Fibroblast of skin of left biceps (primary cell): ENCODE measurements at regions not wholly inside any gene's neighbourhood (a gene's known extent, or its start where the extent isn't known, plus 50 kb on each side); places are given as distances from the start of the nearest gene placed in this dataset.

ENCODE experiments used
- DNase-seq, 2 experiments: peaks; one replicate each; pipeline ENCODE4 v3.0.0-alpha.2; 2013; ENCODE audit warnings: low read depth in 2 of 2

DNA sequence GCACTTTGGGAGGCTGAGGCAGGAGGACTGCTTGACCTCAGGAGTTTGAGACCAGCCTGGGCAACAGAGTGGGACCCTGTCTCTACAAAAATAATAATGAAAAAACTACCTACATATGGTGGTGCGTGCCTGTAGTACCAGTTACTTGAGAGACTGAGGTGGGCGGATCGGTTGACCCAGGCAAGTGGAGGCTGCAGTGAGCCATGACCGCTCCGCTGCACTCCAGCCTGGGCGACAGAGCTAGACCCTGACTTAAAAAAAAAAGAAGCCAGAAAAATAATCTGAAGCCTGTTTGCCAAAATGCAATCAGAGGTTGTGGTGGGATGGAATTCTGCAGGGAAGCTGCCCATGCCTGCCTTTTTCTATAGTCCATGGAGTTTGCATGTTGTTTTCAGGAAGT, 50.4 kb upstream of the GGTA1 start:
- no peak for DNase-seq

- DNase-seq, result peak in 1 of 2 experiments; percentile 13
Observed at GRCh38 chr9:121550569-121551512, 51.2 kb upstream of the GGTA1 start.

DNA sequence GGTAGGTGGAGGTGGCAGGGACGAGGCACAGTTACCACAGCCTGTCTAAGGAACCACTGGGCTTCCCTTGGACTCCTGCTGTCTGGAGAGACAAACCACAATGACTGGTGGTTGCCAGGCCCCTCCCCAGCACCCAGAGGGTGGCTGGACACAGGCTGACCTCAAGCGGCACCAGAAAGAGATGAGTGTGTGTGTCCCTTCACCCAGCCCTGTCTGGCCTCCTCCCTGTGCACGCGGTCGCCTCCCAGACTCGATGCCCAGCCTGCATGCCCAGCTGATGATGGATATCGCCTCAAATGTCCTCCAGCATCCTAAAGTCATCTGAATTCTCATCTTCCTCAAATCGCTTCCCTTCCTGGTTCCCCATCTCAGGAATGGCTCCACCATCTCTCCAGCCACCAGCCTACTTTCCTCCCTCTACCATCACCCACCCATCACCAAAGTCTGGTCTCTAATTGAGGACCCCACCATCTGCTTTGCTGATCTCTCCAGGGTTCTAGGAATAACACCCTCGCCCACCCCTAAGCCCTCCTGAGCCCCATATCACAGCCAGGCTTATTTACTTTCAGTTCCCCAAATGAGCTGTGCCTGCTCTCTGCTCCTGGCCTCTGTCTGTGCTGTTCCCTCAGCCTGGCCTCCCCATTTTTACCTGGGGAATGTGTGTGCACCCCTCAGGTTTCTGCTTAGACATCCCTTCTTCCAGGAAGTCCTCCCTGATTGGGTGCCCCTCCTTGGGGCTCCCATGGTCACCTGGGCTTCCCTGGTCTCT, 52.5 kb upstream of the GGTA1 start:
- DNase-seq, result no peak

- no peak for DNase-seq
Observed at GRCh38 chr9:121556082-121556481, 56.4 kb upstream of the GGTA1 start.

- DNase-seq, result peak; percentile 95 to 96
Observed at GRCh38 chr9:121556580-121556979, 56.9 kb upstream of the GGTA1 start.

GRCh38 chr9:121557581-121558447, 58.2 kb upstream of the GGTA1 start:
- DNase-seq, result peak; percentile 63 to 70

GRCh38 chr9:121558473-121558872, 58.8 kb upstream of the GGTA1 start:
- no peak for DNase-seq

- DNase-seq, result no peak
Observed at GRCh38 chr9:121559183-121559582, 59.5 kb upstream of the GGTA1 start.

- no peak for DNase-seq
Observed at GRCh38 chr9:121560921-121561320, 61.3 kb upstream of the GGTA1 start.

GRCh38 chr9:121561385-121562222, 62.0 kb upstream of the GGTA1 start:
- DNase-seq, result no peak

GRCh38 chr9:121562301-121562700, 62.7 kb upstream of the GGTA1 start:
- DNase-seq, result no peak

DNA sequence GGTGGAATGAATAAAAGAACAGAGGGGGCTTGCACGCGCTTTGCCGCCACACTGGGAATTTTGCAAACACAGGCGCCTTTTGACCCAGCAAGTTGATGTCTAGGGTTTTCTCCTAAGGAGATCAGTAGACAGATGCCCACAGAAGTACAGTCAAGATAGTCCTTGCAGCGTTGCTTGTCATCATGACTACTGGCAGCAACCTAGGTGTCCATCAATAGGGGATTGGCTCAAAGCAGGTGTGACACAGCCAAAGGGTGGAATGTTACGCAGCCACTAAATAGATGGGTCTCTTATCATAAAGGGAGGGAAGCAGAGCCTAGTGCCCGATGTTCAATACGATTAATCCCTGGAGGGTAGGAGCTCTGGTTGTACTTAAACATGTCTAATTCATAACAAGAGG, 63.8 kb upstream of the GGTA1 start:
- no peak for DNase-seq

DNA sequence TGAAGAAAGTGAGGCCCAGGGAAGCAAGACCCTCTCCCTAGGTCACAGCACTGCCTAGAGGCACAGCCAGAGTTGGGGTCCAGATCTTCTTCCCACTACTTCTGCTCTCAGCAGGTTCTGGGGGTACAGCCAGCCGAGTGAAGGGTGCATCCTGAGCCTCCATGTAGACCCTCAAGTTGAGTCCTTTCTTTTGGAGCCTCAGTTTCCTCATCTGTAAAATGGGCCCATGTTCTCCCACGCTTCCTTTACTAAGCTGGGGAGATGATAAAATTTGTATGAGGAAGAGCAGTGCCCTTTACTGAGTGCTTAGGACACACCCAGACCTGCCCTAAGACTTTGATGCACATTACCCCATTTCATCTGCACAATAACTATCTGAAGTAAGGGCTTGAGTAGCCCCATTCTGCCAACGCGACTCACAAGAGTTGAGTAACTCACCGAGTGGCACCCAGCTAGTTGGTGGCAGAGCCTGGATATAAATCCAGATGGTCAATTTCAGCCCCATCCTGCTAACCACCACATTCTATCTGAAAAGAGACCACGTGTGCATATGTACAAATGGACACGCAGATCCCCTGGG, 64.3 kb upstream of the GGTA1 start:
- no peak for DNase-seq

DNA sequence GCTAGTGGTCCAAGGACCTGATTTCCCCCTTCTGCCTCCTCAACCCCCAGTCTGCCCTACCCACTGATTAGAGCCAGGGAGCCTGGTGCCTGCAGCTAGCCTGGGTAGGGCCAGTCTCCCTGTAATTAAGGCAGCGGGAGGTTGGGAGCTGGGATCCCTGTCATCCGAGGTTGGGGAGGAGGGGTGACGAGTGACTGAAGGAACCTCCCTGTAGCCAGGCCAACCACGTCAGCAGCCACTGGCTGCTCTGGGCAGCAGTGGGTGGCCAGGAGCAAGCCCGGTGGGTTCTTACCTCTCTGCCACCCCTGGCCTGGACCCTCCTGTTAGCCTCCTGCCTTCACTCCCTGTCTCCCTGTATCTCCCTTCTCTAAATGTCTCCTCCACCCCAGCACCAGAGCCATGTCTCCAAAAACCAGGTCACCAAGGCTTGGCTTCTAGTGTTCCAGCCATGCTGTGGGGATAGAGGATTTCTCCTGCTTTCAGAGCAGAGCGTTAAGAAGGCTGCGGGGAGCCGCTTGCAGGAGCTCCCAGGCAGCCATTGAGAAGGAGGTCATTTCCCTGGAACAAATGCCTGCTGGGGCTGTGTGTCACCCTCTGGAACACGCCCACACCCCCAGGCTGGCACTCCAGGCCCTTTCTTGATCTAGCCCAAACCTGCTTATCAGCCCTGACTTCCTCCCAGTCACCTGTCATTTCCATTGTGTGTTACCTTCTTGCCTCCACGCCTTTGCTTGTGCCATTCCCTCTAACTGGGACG, 65.0 kb upstream of the GGTA1 start:
- no peak for DNase-seq

DNA sequence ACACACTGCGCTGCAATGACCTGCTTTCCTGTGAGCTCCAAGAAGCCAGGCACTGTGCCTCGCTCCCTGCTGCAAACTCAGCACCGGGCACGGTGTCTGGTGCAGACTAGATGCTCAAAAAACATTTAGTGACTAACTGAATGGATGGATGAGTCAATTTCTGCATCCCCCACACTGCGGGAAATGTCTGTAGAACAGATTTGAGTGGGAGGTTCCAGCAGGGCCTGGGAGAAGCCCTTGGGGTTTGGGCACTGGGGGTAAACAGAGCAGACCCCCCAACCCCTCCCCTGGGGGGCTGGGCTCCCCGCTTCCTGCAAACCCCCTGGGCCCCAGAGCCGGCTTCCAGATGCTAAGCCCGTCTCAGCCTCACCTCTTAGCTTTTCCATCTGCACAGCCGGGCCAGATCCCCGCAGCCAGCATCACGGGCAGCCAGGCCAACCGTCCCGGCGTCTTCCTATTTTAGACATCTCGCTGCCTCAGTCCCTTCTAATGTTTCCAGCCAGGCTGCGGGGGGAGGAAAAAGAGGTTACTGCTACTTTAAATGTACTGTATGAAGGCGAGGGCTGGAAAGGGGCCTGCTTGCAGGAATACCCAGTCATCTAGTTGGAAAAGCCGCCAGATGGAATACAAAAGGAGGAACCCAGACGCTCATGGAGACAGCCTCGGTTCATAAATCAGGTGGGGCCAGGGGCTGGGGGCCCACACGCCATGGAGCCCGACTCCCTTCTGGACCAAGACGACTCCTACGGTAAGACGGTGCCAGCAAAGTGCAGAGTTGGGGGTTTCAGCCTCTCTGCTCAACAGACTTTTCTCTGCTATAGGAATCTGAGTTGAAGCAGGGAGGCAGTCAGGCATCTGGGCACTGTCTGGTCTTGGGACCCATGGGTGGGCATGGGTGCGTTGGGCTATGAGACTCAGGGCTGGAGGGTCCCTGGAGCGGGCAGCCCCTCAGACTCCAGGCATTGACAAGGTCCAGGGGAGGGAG, 67.1 kb upstream of the GGTA1 start:
- DNase-seq, result peak; percentile 32 to 37

- no peak for DNase-seq
Observed at GRCh38 chr9:121567500-121568342, 68.1 kb upstream of the GGTA1 start.

GRCh38 chr9:121568343-121569265, 69.0 kb upstream of the GGTA1 start:
- no peak for DNase-seq
